Adrenal gland (tissue), 5 donors: ENCODE measurements at regions not wholly inside any gene's neighbourhood (a gene's known extent, or its start where the extent isn't known, plus 50 kb on each side); places are given as distances from the start of the nearest gene placed in this dataset.
"Not testable (repeated sequence)": the region's sequence is repeated elsewhere in the genome, so short reads cannot be mapped to it uniquely, and the experiment has no call there.

Experiments used
- POLR2A ChIP-seq, 2 donors: fragments of 450-650 bp; IDR thresholded peaks; one replicate each; pipeline ENCODE4 v1.6.1; 2017; ENCODE audit warnings: antibody characterized with exemption in 2 of 2, mild to moderate bottlenecking in 2 of 2, moderate library complexity in 1 of 2
- TF ChIP-seq, protein P1 (sequence below), 6 experiments: fragments of 450-650 bp in 4 of 6; fragments of 200-600 bp in 2 of 6; sonication (generic) in 1 of 6; IDR thresholded peaks; 1 replicate in 5 of 6; 2 replicates in 1 of 6; pipeline versions ENCODE4 v1.5.1 to v1.8.0; 2016 to 2021; ENCODE audit warnings: antibody characterized with exemption in 6 of 6, mild to moderate bottlenecking in 2 of 6, moderate library complexity in 1 of 6
- donor health status: DM: no; HTN: no; CAD: no.

DNA sequence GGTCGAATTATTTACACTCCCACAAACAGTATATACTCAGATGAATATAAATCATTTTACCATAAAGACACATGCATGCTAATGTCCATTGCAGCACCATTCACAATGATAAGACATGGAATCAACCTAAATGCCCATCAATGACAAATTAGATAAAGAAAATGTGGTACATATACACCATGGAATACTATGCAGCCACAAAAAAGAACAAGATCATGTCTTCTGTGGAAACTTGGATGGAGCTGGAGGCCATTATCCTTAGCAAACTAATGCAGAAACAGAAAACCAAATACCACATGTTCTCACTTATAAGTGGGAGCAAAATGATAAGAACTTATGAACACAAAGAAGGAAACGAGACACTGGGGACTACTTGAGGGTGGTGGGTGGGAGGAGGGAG is 125.3 kb downstream of the CD83 start:
- TF ChIP-seq, protein P1, sequence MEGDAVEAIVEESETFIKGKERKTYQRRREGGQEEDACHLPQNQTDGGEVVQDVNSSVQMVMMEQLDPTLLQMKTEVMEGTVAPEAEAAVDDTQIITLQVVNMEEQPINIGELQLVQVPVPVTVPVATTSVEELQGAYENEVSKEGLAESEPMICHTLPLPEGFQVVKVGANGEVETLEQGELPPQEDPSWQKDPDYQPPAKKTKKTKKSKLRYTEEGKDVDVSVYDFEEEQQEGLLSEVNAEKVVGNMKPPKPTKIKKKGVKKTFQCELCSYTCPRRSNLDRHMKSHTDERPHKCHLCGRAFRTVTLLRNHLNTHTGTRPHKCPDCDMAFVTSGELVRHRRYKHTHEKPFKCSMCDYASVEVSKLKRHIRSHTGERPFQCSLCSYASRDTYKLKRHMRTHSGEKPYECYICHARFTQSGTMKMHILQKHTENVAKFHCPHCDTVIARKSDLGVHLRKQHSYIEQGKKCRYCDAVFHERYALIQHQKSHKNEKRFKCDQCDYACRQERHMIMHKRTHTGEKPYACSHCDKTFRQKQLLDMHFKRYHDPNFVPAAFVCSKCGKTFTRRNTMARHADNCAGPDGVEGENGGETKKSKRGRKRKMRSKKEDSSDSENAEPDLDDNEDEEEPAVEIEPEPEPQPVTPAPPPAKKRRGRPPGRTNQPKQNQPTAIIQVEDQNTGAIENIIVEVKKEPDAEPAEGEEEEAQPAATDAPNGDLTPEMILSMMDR (IDR thresholded peaks at IDR 0.05): not testable (repeated sequence)
- not testable (repeated sequence) for TF ChIP-seq POLR2A (IDR thresholded peaks at IDR 0.05)
